Ramos (cell line): ENCODE measurements at regions not wholly inside any gene's neighbourhood (a gene's known extent, or its start where the extent isn't known, plus 50 kb on each side); places are given as distances from the start of the nearest gene placed in this dataset.

Experiments
- in situ Hi-C: fragments of 300-500 bp; cut with MboI; formaldehyde crosslinking; loops from one replicate; pipeline ENCODE4 v1.14.3; 2022; ENCODE audit warnings: low sequenced_read_pairs; ENCODE audit not compliant: unreplicated experiment

GRCh38 chr17:73957564-73957963 is 245.9 kb upstream of the RPL38 start:
- in situ Hi-C loops = loop anchor here (10.0 kb wide), 1 partner anchor 523 kb away; no protein-coding TSS in a partner anchor

- in situ Hi-C loops = loop anchor here (10.0 kb wide), 1 partner anchor 524 kb away; no protein-coding TSS in a partner anchor
Observed at GRCh38 chr17:73958453-73958852, 245.0 kb upstream of the RPL38 start.

- in situ Hi-C loops = no loop called here
Observed at GRCh38 chr17:73960469-73960868, 243.0 kb upstream of the RPL38 start.

GRCh38 chr17:73962308-73962707 is 241.2 kb upstream of the RPL38 start:
- in situ Hi-C loops = no loop called here

GRCh38 chr17:73968680-73969079 is 234.8 kb upstream of the RPL38 start:
- in situ Hi-C loops = no loop called here

GRCh38 chr17:73969956-73970355 is 233.5 kb upstream of the RPL38 start:
- in situ Hi-C loops = no loop called here

- in situ Hi-C loops = no loop called here
Observed at GRCh38 chr17:73971127-73971526, 232.4 kb upstream of the RPL38 start.

- in situ Hi-C loops = no loop called here
Observed at GRCh38 chr17:73972056-73972455, 231.4 kb upstream of the RPL38 start.

- in situ Hi-C loops = no loop called here
Observed at GRCh38 chr17:73972901-73973300, 230.6 kb upstream of the RPL38 start.

GRCh38 chr17:73973586-73974409 is 229.7 kb upstream of the RPL38 start:
- in situ Hi-C loops = no loop called here

- in situ Hi-C loops = no loop called here
Observed at GRCh38 chr17:73974536-73974935, 228.9 kb upstream of the RPL38 start.

GRCh38 chr17:73976147-73976546 is 227.3 kb upstream of the RPL38 start:
- in situ Hi-C loops = no loop called here

- in situ Hi-C loops = no loop called here
Observed at GRCh38 chr17:73976676-73977521, 226.6 kb upstream of the RPL38 start.

GRCh38 chr17:73980517-73980916 is 223.0 kb upstream of the RPL38 start:
- in situ Hi-C loops = no loop called here

- in situ Hi-C loops = no loop called here
Observed at GRCh38 chr17:73982871-73983270, 220.6 kb upstream of the RPL38 start.

- in situ Hi-C loops = no loop called here
Observed at GRCh38 chr17:73983621-73984400, 219.7 kb upstream of the RPL38 start.

- in situ Hi-C loops = no loop called here
Observed at GRCh38 chr17:73984941-73985340, 218.5 kb upstream of the RPL38 start.

- in situ Hi-C loops = no loop called here
Observed at GRCh38 chr17:73985466-73986015, 217.9 kb upstream of the RPL38 start.

- in situ Hi-C loops = no loop called here
Observed at GRCh38 chr17:73986641-73987177, 216.8 kb upstream of the RPL38 start.

GRCh38 chr17:73987395-73987794 is 216.1 kb upstream of the RPL38 start:
- in situ Hi-C loops = no loop called here
